ENCODE measurements at regions not wholly inside any gene's neighbourhood (a gene's known extent, or its start where the extent isn't known, plus 50 kb on each side); places are given as distances from the start of the nearest gene placed in this dataset.

GRCh38 chr4:79078339-79078738 is 139.1 kb upstream of the PAQR3 start:
- intact Hi-C loops (cut with DNase I, micrococcal nuclease), result no loop called here

GRCh38 chr4:79074040-79074439 is 134.8 kb upstream of the PAQR3 start:
- CTCF ChIA-PET, result no interaction called here
- no peaks in the 10 kb centered on the region for H3K9me3 ChIP-seq (ENCODE audit: control insufficient read depth in 1 of 2, insufficient read depth in 1 of 2, low read length in 2 of 2)
- DNase-seq (no peak), ATAC-seq (ENCODE audit: poor library complexity) (no peak)
- no peak for TF ChIP-seq CTCF (IDR thresholded peaks at IDR 0.05)
- Mint-ChIP-seq H3K36me3 (ENCODE audit: low read depth) (no peaks in the 10 kb centered on the region), H3K27ac (no peak overlapping the region), H3K27me3 (no peaks in the 10 kb centered on the region), H3K4me1 (ENCODE audit: low read depth) (no peaks in the 10 kb centered on the region), H3K4me3 (no peak overlapping the region), H3K9me3 (peaks cover 15% of the 10 kb centered on the region)
- no peak overlapping the region for H3K4me3 ChIP-seq (ENCODE audit: low read length)
- intact Hi-C loops (cut with DNase I, micrococcal nuclease), result no loop called here
- no peaks in the 10 kb centered on the region for H3K27me3 ChIP-seq (ENCODE audit: control insufficient read depth in 1 of 2, insufficient read depth in 2 of 2, low read length in 2 of 2)
- no peaks in the 10 kb centered on the region for H3K36me3 ChIP-seq (ENCODE audit: insufficient read depth, low read length)
- no peaks in the 10 kb centered on the region for H3K4me1 ChIP-seq (ENCODE audit: insufficient read depth, low read length)
- POLR2A ChIA-PET, result no interaction called here
- H3K27ac ChIP-seq (ENCODE audit: low read depth in 1 of 2, low read length in 2 of 2), result no peak overlapping the region

More at GRCh38 chr4:79078339-79078738, 139.1 kb upstream of the PAQR3 start:
- no peaks in the 10 kb centered on the region for H3K4me1 Mint-ChIP-seq (ENCODE audit: low read depth)
- Histone ChIP-seq H3K4me1 (ENCODE audit: insufficient read depth, low read length) (no peaks in the 10 kb centered on the region), H3K9me3 (ENCODE audit: control insufficient read depth in 1 of 2, insufficient read depth in 1 of 2, low read length in 2 of 2) (peaks cover 0 to 5% of the 10 kb centered on the region in 2 experiments), H3K27ac (ENCODE audit: low read depth in 1 of 2, low read length in 2 of 2) (no peak overlapping the region), H3K27me3 (ENCODE audit: control insufficient read depth in 1 of 2, insufficient read depth in 2 of 2, low read length in 2 of 2) (no peaks in the 10 kb centered on the region), H3K4me3 (ENCODE audit: low read length) (no peak overlapping the region), H3K36me3 (ENCODE audit: insufficient read depth, low read length) (no peaks in the 10 kb centered on the region)
- DNase-seq (no peak), ATAC-seq (ENCODE audit: poor library complexity) (no peak)
- peaks cover 10% of the 10 kb centered on the region for H3K9me3 Mint-ChIP-seq
- no peaks in the 10 kb centered on the region for H3K36me3 Mint-ChIP-seq (ENCODE audit: low read depth)
- H3K27ac Mint-ChIP-seq, result no peak overlapping the region
- ChIA-PET CTCF (no interaction called here), POLR2A (no interaction called here)
- no peaks in the 10 kb centered on the region for H3K27me3 Mint-ChIP-seq
- H3K4me3 Mint-ChIP-seq, result no peak overlapping the region
- TF ChIP-seq CTCF (IDR thresholded peaks at IDR 0.05), result no peak

GRCh38 chr4:79073471-79073870 is 134.2 kb upstream of the PAQR3 start:
- Mint-ChIP-seq H3K27ac (no peak overlapping the region), H3K36me3 (ENCODE audit: low read depth) (no peaks in the 10 kb centered on the region), H3K27me3 (no peaks in the 10 kb centered on the region), H3K9me3 (peaks cover 15% of the 10 kb centered on the region), H3K4me1 (ENCODE audit: low read depth) (no peaks in the 10 kb centered on the region), H3K4me3 (no peak overlapping the region)
- intact Hi-C loops (cut with DNase I, micrococcal nuclease), result no loop called here
- Histone ChIP-seq H3K4me1 (ENCODE audit: insufficient read depth, low read length) (no peaks in the 10 kb centered on the region), H3K9me3 (ENCODE audit: control insufficient read depth in 1 of 2, insufficient read depth in 1 of 2, low read length in 2 of 2) (no peaks in the 10 kb centered on the region), H3K27ac (ENCODE audit: low read depth in 1 of 2, low read length in 2 of 2) (no peak overlapping the region), H3K27me3 (ENCODE audit: control insufficient read depth in 1 of 2, insufficient read depth in 2 of 2, low read length in 2 of 2) (no peaks in the 10 kb centered on the region), H3K36me3 (ENCODE audit: insufficient read depth, low read length) (no peaks in the 10 kb centered on the region), H3K4me3 (ENCODE audit: low read length) (no peak overlapping the region)
- ChIA-PET CTCF (no interaction called here), POLR2A (no interaction called here)
- DNase-seq (no peak), ATAC-seq (ENCODE audit: poor library complexity) (no peak)
- no peak for TF ChIP-seq CTCF (IDR thresholded peaks at IDR 0.05)
